ENCODE measurements at regions not wholly inside any gene's neighbourhood (a gene's known extent, or its start where the extent isn't known, plus 50 kb on each side); places are given as distances from the start of the nearest gene placed in this dataset.
A peak's percentile ranks its signal among the peaks of the same experiment; 100 is the strongest.

GRCh38 chr3:104819333-104819732 is 547.4 kb upstream of the ALCAM start:
- DNase-seq, result no peak

GRCh38 chr3:104820959-104821358 is 545.8 kb upstream of the ALCAM start:
- DNase-seq, result no peak

- DNase-seq, result no peak
Observed at GRCh38 chr3:104825116-104825515, 541.6 kb upstream of the ALCAM start.

- DNase-seq, result no peak
Observed at GRCh38 chr3:104831071-104831470, 535.6 kb upstream of the ALCAM start.

GRCh38 chr3:104832530-104832929 is 534.2 kb upstream of the ALCAM start:
- no peak for DNase-seq

- DNase-seq, result no peak
Observed at GRCh38 chr3:104835376-104835775, 531.3 kb upstream of the ALCAM start.

GRCh38 chr3:104846270-104846669 is 520.4 kb upstream of the ALCAM start:
- no peak for DNase-seq

- DNase-seq, result no peak
Observed at GRCh38 chr3:104849070-104849469, 517.6 kb upstream of the ALCAM start.

GRCh38 chr3:104854468-104854867 is 512.2 kb upstream of the ALCAM start:
- no peak for DNase-seq

GRCh38 chr3:104855702-104856101 is 511.0 kb upstream of the ALCAM start:
- DNase-seq, result no peak

- no peak for DNase-seq
Observed at GRCh38 chr3:104856741-104857140, 510.0 kb upstream of the ALCAM start.

- no peak for DNase-seq
Observed at GRCh38 chr3:104868291-104868690, 498.4 kb upstream of the ALCAM start.

- DNase-seq, result no peak
Observed at GRCh38 chr3:104870276-104870675, 496.4 kb upstream of the ALCAM start.

GRCh38 chr3:104873331-104873730 is 493.4 kb upstream of the ALCAM start:
- DNase-seq, result no peak

- DNase-seq, result peak; percentile 52
Observed at GRCh38 chr3:104878395-104878794, 488.3 kb upstream of the ALCAM start.

GRCh38 chr3:104879919-104880318 is 486.8 kb upstream of the ALCAM start:
- no peak for DNase-seq

- no peak for DNase-seq
Observed at GRCh38 chr3:104885214-104885814, 481.4 kb upstream of the ALCAM start.

- peak; percentile 4 for DNase-seq
Observed at GRCh38 chr3:104886220-104886995, 480.3 kb upstream of the ALCAM start.

GRCh38 chr3:104887069-104887468 is 479.6 kb upstream of the ALCAM start:
- no peak for DNase-seq

- DNase-seq, result no peak
Observed at GRCh38 chr3:104887619-104888018, 479.1 kb upstream of the ALCAM start.

GRCh38 chr3:104892044-104892443 is 474.7 kb upstream of the ALCAM start:
- DNase-seq, result no peak

GRCh38 chr3:104896624-104897023 is 470.1 kb upstream of the ALCAM start:
- DNase-seq, result no peak

GRCh38 chr3:104901396-104901795 is 465.3 kb upstream of the ALCAM start:
- DNase-seq, result no peak

- no peak for DNase-seq
Observed at GRCh38 chr3:104903064-104903463, 463.6 kb upstream of the ALCAM start.

Measured in OCI-M1 (cell line).